Stimulated activated CD4-positive, alpha-beta T cell treated with anti-CD3 and anti-CD28 coated beads, Interleukin-12 subunit alpha, Interleukin-12 subunit beta, amount 100 ng/mL, for 24 hours (primary cell): ENCODE measurements at regions not wholly inside any gene's neighbourhood (a gene's known extent, or its start where the extent isn't known, plus 50 kb on each side); places are given as distances from the start of the nearest gene placed in this dataset.

Experiments
- DNase-seq, 2 experiments: peaks; one replicate each; pipeline ENCODE4 v3.0.0-alpha.2; 2020; ENCODE audit warnings: low read depth in 2 of 2

DNA sequence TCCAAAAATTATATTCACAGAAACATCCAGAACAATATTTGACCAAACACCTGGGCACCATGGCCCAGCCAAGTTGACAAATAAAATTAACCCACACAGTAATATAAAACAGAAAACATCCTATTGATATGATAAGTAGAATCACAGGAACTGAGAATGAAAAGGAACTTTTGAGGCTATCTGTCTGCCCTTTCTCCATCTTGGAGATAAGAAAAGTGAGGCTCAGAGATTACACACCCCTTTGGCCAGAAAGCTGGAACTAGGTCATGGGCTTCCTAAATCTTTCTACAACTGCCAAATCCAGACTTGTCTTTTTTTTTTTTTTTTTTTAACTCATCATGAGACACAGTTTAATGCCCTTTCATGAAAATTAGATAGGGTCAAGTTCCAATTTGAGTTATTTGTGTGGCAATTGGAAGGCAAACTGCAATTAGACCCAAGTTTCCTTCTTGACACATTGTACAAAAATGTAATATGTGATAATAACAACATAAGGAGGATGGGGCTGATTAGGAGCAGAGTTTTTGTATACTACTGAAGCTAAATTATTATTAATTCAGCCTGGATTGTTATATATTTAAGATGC is 137.2 kb downstream of the RPL22L1 start:
- DNase-seq = no peak

DNA sequence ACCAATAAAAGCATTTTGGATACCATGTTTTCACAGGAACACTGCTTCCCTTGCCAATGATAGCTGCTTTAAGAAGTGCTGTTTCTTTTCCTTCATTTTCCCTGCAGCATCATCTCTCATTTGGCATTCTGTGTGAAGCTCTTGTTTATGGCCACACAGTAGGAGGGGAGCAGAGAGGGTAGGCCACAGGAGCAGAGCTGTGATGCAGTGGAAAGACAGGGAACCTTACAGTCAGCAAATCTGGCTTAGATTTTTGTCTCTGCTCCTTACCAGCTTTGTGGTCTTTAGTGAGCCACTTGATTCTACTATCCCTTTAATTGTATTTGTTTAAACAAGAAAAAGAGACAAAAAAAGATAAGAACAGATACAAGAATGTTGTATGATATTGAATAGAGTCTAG is 138.7 kb downstream of the RPL22L1 start:
- DNase-seq = no peak

DNA sequence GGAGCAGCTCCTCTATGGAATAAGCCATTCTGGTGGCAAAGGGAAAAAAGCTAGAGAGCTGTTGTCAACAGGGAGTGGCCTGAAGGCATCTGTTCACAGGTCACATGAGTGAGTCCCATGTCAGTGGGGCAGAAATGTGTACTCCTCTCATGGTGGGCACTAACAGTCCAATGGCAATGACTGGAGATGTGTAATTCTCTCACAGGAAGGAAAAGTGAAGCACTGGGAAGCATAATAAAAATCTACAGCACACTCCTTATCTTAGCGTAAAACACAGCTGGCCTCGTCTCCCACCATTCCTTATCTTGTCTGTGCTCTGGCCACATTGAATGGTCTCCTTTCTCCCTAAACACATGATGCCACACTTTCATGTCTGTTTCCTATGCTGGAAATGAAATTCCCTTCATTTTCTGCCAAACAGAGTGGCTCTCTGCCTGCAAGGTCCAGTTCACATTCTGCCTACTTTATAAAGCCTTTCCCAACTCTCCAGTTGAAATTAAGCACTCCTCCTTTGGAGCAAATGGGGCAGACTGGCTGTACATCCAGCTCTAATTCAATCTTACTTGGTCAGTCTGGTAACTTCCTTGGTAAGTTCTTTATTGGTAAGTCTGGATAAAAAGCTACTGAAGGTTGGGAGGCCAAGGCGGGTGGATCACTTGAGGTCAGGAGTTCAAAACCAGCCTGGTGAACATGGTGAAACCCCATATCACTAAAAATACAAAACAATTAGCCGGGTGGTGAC is 139.8 kb downstream of the RPL22L1 start:
- DNase-seq = no peak

DNA sequence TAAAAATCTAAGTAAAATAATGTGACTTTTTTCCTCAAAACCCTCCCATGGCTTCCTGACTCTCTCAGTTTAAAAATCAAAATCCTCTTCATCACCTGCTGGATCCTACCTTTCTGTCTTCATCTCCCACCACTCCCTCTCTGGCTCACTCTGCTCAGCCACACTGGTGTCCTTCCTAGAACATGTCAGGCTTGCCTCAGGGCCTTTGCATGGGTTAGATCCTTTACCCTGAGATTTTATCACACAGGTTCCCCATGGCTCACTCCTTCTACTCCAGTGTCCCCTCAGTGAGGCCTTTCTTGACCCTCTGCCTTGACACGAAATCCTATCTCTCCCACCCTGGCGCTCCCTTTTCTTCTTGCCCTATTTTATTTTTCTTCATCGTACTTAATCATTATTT is 141.8 kb downstream of the RPL22L1 start:
- no peak for DNase-seq

DNA sequence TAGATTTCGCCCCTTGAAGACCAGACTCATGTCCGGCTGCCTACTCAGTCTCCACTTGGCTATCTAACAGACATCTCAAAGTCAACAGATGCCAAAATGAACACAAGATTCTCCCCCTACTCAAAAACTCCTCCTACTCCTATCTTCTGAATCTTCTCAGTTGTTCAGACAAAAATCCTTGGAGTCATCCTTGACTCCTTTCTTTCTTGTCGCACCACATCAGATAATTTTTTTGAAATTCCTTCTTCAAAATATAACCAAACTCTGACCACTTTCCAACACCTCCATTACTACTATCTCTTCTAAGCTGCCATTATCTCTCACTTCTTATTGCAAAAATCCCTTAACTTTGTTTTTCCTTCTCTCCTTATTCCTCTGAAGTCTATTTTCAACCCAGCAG is 141.9 kb upstream of the SLC7A14 start:
- DNase-seq = no peak

DNA sequence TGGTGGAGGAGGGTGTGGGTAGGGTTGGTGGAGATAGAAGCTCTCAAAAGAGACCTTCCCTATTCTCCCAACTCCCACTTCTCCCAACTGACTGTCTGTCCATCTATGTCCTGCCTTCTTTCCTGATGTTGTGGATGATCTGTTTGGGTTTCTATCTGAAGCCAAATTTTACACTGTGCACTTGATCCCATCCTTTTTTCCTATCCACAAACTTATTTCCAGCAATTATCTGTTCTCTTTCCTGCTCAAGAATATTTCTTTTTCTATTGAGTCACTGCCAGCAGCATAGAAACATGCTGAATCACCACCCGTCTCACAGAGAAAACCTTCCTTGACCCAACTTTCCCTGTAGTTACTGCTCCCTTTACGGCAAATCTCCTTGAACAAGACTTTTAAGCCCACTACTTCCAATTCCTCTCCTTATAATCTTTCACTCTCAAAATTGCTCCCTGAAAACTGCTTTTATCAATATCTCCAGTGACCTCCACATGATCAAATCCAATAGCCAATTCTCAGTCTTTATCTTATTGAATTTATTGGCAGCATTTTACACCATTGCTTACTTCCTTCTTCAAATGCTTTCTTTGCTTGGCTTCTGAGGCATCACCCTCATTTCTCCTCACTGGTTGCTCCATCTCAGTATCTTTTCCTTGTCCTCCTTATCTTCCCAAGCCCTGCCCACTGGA is 141.2 kb upstream of the SLC7A14 start:
- DNase-seq = no peak

DNA sequence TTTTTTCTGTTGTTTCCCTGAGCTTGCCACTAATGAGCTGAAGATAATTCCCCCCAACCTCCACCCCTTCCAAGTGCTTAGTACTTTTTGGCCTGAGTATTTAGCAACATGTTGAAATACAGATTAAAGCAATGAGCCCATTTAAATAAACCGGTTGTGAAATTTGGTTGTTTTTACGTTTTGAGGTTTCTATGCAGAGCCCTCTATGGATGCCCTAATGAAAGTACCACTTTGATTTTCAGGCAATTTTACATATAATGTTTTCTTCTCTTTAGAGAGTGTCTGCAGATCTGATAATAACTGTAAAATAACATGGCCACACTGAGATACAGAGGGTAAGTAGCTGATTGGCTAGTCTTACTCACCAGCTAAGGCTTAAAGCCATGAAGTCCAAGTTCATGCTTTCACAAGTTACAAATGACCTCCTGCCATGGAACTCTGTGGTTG is 139.4 kb upstream of the SLC7A14 start:
- DNase-seq = no peak

DNA sequence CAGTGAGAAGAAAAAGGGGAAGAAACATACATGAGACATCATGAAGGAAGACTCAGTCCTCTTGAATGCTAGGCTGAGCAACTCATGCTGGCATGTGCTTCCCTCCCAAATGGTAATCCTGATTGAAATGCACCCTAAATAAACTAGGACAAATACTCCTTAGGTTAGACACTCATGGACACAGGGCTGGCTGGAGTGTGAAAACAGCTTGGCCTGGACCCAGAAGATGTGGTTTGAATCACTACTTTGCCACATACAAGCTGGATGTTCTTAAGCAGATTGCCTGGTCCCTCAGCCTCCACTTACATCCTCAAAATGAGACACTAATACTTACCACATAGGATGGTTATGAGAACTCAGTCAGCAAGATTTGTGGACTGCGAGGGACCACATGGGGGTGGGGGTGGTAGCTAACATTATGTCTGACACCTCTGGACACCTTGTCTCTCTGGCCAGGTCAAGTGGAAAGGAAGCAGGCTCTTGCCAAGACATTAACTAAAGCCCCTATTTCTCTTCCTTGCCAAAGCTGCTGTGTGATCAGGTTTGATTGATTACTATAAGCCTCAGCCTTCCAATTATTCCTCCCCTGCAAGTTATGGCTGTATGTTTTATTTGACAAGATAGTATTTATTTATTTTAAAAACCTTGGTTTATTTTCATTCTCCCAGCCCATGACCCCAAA is 138.9 kb upstream of the SLC7A14 start:
- no peak for DNase-seq

DNA sequence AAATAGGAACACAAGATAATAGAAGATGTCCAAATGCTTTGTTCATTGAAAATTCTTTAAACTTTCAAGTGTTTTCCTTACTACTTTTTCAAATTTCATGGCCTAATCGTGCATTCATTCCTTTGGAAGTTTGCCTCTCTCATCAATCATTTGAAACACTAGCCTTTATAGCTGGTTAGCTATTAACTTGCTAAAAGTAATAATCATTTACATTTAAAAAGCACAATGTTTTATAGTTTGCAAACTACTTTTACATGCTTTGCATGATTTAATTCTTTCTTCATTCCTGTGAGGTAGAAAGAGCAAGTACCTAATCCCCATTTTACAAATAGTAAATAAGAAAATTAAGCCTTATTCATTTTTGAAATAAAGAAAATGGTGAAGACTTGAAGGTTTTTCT is 137.4 kb upstream of the SLC7A14 start:
- DNase-seq = no peak

DNA sequence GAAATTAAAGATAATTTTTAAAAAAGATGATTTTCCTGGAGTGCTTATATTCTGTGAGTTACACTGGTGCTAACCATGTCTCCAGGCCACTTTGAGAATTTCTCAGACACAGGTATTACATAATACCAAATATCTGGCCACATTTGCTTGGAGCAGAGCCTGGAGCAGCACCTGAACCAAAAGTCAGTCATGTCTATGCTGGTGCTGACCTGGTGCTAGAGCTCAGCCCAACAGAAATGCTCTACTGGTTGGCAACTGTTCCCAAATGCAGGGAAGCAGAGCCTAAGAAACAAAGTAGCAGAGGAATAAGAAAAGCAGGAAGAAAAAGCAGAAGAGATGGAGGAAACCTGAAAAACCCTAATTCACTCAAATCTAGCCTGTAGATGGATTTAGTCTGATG is 135.7 kb upstream of the SLC7A14 start:
- DNase-seq = no peak

DNA sequence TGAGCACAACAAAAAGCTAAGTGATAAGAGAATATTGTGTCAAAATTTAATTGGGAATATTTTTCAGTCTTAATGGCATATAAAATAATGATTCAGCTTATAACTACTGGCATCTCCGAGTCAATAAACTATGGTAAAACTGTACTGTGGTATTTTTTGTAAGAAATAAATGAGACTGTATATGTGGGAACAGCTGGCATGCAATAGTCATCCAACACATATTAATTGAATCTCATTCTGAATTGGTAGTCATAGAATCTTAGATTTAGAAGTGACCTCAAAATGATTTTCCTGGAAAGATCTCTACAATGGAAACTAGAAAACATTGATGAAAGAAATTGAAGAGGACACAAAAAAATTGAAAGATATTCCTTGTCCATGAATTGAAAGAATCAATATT is 133.4 kb upstream of the SLC7A14 start:
- no peak for DNase-seq

DNA sequence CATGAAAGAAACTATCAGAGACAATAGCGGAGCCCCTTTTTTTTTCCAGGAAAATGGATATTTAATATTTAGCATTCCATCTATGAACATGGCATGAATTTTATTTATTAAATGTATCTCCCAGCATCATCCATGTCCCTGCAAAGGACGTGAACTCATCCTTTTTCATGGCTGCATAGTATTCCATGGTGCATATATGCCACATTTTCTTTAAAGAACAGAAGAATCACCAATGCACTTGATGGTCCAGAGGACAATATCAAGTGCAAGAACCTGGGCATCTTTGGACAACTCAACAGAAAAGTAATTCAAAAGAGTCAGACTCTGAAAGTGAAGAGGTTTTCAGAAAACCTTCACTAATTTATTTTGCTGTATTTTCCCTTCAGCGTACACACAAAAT is 133.0 kb upstream of the SLC7A14 start:
- DNase-seq = no peak

DNA sequence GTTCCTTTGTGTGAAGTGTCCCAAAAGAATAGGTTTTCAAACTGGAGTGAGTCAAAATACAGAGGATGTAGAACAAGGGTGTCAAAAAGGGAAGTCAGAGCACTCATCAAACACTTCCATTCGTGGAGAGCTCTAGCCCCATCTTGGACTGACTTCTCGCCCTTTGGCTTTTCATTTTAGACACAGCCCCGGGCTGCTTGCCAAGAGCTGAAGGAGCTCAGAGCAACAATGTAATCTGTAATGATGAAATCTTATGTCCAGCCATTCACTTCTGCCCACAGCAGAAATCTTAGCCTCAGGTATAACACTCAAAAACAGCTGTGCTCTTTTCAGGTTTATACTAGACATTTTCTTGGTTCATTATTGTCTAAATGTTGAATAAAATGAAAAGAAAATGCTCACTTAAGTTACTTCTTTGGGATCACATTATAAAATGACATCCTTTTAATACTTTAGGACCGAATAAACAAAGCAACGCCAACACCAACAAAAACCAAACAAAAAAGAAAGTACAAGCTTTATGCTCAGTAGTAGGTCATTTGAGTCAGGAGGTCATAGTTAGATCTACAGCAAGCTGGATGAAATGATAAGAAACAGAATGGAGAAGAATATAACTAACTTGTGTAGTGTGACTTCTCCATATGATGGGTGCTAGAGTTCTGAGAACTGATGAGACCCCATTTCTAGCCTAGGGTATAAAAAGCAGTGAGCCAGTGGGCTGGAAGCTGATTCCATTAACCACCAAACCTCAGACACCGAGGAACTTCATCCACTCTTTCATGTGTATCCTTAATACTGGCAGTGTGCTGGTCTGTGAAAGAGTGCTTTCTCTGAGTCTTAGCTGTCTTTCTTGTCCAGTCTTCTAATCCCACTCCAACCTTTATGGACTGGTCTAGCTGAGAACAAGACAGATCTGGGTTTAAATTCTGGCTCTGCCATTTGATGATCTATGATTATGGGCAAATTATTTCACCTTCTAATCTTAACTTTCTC is 131.8 kb upstream of the SLC7A14 start:
- DNase-seq = no peak

DNA sequence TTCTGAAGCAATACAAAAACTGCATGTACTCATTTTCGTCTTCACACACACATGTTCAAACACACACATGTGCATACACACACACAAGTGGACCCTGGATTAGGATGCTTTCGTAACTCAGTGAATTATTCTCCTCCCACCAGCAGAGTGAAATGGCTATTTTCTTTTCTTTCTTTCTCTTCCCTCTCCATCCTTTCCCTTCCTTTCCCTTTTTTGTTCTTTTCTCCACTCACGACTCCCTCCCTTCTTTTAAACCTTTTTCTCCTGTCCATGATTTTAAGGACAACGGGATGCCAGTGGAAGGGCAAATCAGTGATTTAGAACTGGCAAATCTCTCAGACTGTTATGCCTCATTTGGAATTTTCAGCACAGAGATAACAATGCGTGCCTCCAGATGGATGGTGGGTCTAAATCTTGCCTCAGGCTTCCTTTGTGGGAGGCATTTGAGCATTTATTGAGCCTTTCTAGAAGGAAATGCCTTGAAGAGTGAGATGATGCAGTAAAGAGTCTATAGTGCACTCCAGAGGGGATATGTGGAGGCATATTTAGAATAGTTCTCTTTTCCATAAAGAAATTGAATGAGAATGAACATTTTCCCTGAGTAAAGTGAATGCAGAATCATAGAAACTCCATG is 130.4 kb upstream of the SLC7A14 start:
- no peak for DNase-seq

DNA sequence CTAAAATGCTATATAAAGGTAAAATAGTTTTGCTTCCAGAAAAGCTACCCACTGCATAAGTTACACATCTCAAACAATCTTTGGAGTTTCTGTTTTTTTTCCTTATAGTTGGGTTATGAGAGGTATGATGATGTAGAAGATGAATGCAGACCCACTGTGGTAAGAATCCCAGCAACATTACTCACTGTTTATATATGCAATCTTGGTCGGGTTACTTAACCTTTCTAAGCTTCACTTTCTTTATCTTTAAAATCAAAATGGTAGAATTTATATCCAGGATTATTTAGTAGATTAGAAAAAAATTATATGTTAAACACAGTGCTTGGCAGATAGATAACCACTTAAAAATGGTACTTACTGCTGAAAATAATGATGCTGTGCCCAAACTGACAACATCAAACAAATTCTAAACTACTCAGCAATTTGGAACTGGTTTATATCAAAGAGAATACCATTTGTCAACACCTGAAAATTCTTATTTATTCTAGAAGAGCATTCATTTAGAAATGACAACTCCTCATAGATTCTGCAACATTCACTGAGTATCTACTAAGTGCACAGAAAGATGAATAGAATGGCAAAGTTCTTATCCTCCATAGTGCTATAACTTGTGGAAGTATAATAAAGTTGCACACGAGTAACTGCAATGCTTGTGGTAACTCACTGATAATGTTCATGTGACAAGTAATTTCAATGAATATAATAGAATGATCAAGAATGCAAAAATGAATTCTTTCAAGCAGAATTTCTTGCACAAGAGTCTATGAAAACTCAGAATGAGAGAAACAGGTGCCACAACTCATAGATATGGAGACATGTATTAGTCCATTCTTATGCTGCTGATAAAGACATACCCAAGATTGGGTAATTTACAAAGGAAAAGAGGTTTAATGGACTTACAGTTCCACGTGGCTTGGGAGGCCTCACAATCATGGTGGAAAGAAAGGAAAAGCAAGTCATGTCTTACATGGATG is 129.0 kb upstream of the SLC7A14 start:
- no peak for DNase-seq

DNA sequence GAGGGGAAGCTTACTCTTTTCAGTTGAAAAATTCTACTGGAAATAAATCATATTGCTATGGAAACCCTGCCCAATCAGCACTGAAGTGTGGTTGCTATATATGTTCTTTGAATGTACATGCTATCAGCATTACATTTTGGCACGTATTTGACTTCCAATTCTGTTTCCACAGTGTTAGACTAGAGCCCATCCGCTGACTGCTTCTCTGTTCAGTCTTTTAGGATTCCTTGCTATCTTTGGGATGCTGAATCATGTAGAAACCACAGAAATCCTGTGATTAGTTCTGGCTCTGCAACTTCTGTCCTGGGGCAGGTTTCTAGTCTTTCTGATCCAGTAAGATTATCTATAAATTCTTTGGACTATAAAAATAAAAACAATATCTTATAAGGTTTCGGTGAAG is 128.2 kb upstream of the SLC7A14 start:
- DNase-seq = no peak

DNA sequence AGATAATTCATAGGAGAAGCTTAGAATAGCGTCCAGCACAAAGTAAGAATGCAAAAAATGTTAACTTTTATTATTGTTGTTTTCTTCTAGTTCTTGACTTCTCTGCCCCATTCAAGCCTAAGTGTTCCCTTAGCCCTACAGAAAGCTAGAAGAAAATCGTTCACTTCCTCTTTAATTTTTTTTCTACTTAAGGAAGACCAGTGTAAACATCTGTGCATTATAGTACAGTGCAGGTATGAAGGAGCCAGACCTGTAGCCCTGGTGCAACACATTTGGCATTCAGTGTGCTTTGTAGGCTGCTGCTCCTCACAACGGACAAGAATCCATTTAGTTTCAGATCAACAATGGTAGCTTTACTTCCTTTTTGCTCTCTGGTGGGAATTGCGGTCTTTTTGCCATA is 127.8 kb upstream of the SLC7A14 start:
- DNase-seq = no peak

DNA sequence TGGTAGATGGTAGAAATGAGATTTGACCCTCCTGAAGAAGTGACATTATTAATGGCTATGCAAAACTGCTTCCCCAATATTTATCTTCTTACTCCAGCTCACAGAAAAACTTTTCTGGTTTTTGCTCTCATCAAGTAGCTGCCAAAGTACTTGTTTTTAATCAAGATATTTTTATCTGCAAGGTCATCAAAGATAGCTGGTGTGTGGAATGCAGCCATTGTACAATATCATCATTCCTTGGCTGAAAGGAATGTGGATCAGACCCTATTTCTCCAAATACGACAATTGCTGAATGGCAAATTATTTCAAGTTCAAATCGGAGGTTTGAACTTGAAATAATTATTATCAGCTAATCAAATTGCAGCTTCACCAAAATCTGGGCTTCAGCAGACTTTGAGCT is 126.9 kb upstream of the SLC7A14 start:
- DNase-seq = no peak

DNA sequence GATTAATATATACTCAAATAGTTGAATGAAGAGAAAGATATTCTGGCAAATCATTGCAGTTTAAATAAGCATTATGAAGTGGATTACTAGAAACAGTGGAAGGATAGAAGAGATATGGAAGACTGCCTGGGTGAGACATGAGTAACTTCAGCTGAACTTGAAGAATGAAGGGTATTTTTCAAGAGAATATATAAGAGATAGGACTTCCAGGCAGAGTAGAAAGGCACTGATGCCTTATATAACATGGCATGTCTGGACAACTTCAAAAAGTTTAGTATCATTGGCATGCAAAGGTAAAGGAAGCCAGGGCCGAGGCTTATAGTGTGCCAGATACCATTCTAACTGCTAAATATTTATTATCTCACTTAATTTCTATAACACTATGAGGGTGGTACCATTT is 126.5 kb upstream of the SLC7A14 start:
- no peak for DNase-seq

DNA sequence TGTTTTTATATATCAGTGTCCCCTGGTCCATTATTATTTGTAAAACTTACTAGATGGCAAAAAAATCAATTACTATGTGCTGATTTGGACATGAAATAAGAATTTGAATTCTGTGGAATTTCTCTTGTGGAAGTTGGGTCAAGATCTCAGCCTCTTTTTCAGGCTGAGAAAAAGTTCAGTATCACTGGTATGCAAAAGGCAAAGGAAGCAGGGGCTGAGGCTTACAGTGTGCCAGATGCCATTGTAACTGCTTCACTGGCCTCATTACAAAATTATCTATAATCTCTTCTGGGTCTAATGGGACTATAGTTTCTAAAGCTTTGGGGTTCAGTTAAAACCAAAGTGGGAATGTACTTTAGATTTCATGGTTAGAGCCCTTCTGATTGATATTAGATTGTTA is 125.9 kb upstream of the SLC7A14 start:
- no peak for DNase-seq
